Epithelial cell of esophagus (primary cell): ENCODE measurements at regions not wholly inside any gene's neighbourhood (a gene's known extent, or its start where the extent isn't known, plus 50 kb on each side); places are given as distances from the start of the nearest gene placed in this dataset.
A peak's percentile ranks its signal among the peaks of the same experiment; 100 is the strongest.

Experiments
- DNase-seq: peaks from one replicate; pipeline ENCODE4 v3.0.0; 2010; ENCODE audit warnings: low read depth
- H3K4me3 ChIP-seq: 2 replicates; pipeline ENCODE4 v1.5.1; 2011; ENCODE audit warnings: mild to moderate bottlenecking, low read length, control low read depth
- CTCF ChIP-seq: IDR thresholded peaks from 2 replicates; pipeline ENCODE4 v1.5.1; 2011; ENCODE audit warnings: low read depth, mild to moderate bottlenecking, low read length, control low read depth, inconsistent platforms; ENCODE audit not compliant: insufficient read depth; ENCODE audit errors: missing control alignments

GRCh38 chr7:106375499-106375898 lies 90.7 kb upstream of the NAMPT start:
- no peak for TF ChIP-seq CTCF
- DNase-seq, result no peak
- H3K4me3 ChIP-seq, result no peak overlapping the region

DNA sequence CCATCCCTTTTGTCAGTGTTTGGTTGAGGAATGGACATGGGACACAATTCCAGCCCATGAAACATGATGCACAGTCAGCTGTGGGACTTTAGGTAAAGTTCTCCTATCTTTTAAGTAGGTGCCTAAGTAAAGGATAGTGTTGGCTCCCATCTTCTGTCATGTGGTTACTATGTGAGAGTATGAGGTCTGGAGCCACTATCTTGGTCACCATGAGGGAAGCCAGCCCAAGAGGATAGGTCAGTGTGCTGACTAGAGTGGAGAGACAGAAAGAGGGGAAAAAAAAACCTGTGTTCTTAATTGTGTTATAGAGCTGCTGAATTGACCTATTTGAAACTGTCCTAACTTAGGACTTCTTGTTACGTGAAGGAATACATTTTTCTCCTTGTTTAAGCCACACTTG lies 89.7 kb upstream of the NAMPT start:
- DNase-seq, result no peak
- TF ChIP-seq CTCF, result no peak
- no peak overlapping the region for H3K4me3 ChIP-seq

- TF ChIP-seq CTCF, result no peak
- no peak overlapping the region for H3K4me3 ChIP-seq
These were observed 88.0 kb upstream of the NAMPT start for GRCh38 chr7:106372595-106373318.

DNA sequence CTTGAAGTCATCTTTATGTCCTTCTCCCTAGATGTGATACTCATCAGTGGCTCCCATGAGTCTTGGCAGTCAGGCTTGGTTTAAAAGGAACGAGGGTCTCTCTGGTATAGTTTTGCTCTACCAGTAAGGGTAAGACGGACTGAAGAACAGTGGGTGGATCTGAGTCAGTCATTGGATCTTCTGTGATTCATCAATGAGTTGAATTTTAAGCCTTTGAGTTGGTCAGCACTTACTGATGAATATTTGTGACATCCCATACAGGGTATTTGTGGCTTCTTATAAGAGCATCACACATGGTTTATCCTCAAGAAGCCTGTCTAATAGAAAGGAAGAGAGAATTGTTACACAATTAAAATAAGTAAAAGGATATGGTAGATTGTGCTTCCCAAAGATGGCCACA lies 87.3 kb upstream of the NAMPT start:
- DNase-seq, result peak; percentile 34
- no peak for TF ChIP-seq CTCF
- H3K4me3 ChIP-seq, result no peak overlapping the region

More at GRCh38 chr7:106372595-106373318, 88.0 kb upstream of the NAMPT start:
- DNase-seq, result no peak

GRCh38 chr7:106371629-106372028 lies 86.8 kb upstream of the NAMPT start:
- DNase-seq, result no peak
- no peak for TF ChIP-seq CTCF
- no peak overlapping the region for H3K4me3 ChIP-seq

DNA sequence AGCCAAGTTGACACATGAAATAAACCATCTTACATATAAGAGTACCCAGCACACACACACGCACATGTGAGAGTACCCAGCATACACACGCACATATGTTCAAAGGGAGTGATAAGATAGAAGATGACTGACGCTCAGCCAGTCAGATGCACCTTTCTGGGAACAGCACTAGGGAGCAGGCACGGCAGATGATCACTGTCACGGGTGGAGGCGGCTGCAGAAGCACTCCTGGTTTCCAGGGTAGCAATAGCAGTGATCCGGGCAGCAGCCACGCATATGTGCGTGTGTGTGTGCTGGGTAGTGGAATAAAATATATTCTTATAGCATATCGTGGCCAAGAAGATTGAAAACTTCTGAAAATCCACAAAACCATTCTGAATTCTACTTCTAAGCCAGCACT lies 85.8 kb upstream of the NAMPT start:
- no peak for TF ChIP-seq CTCF
- DNase-seq, result no peak
- no peak overlapping the region for H3K4me3 ChIP-seq

GRCh38 chr7:106369816-106370215 lies 85.0 kb upstream of the NAMPT start:
- no peak for TF ChIP-seq CTCF
- no peak for DNase-seq
- no peak overlapping the region for H3K4me3 ChIP-seq
